OCI-LY1 (cell line): ENCODE measurements at regions not wholly inside any gene's neighbourhood (a gene's known extent, or its start where the extent isn't known, plus 50 kb on each side); places are given as distances from the start of the nearest gene placed in this dataset.

Source experiments
- CTCF ChIP-seq: fragments of 200-600 bp; sonication (generic), shearing (Covaris generic); IDR thresholded peaks from 2 replicates; pipeline ENCODE4 v1.5.1; 2017; ENCODE audit warnings: mild to moderate bottlenecking, antibody characterized with exemption, low read length, moderate library complexity, mixed read lengths
- EZH2 ChIP-seq: fragments of 200-600 bp; sonication (generic), shearing (Covaris generic); IDR thresholded peaks from 2 replicates; pipeline ENCODE4 v1.8.0; 2017; ENCODE audit warnings: borderline replicate concordance, mixed run types, mild to moderate bottlenecking, antibody characterized with exemption, low read length, moderate library complexity, mixed read lengths

DNA sequence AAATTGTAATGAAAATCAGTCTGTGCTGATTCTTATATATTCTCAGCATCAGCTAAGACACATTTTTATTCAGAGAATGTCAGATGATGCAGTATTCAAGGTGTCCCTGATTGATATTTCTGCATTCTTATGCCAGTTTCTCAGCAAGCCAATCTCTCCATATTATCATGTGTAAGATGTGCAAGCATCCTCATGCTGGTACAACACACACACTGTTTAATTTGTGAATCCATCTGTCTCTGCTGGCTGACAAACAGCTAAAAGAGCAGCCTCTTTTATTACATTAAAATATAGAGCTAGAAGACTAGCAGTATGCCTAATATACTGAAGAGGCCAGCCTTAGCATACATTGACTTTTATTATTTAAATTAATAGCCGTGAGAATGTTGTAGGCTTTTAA is 502.9 kb upstream of the GNPDA2 start:
- TF ChIP-seq CTCF (no peak), EZH2 (no peak)
